ENCODE measurements at regions not wholly inside any gene's neighbourhood (a gene's known extent, or its start where the extent isn't known, plus 50 kb on each side); places are given as distances from the start of the nearest gene placed in this dataset.

GRCh38 chr1:62380181-62380580 lies 56.7 kb upstream of the USP1 start (continued):
- TF ChIP-seq CTCF (conservative IDR thresholded peaks at IDR 0.05; ENCODE audit: low read depth in 2 of 2) (no peak), REST (IDR thresholded peaks at IDR 0.05; ENCODE audit: unreplicated experiment) (no peak), CREB1 (CRISPR knock-in tag; IDR thresholded peaks at IDR 0.05; ENCODE audit: low read depth) (no peak)

GRCh38 chr1:62381831-62382657 lies 54.8 kb upstream of the USP1 start:
- Histone ChIP-seq H3K79me2 (replicated peaks; ENCODE audit: insufficient read depth) (no peaks in the 10 kb centered on the region), H3F3A (replicated peaks; ENCODE audit: low read depth) (0 out of 2 replicates have a peak, but pooled peaks cover 4% of the 10 kb centered on the region), H3K27ac (ENCODE audit: low read depth) (no peak overlapping the region), H2AFZ (no peak overlapping the region), H3K4me1 (ENCODE audit: insufficient read depth) (peaks cover 3% of the 10 kb centered on the region; the same call in 1 of the 2 replicates), H3K4me2 (no peak overlapping the region), H3K4me3 (no peak overlapping the region), H4K20me1 (replicated peaks; ENCODE audit: insufficient read depth) (no peaks in the 10 kb centered on the region), H3K36me3 (ENCODE audit: insufficient read depth) (no peaks in the 10 kb centered on the region), H3K27me3 (ENCODE audit: insufficient read depth) (no peaks in the 10 kb centered on the region), H3K9me2 (ENCODE audit: insufficient read depth) (no peaks in the 10 kb centered on the region; the same call in 1 of the 2 replicates)
- H3K4me1 Mint-ChIP-seq = peaks cover 15% of the 10 kb centered on the region; the same call in 2 of the 3 replicates
- H3K27ac Mint-ChIP-seq = no peak overlapping the region
- no peaks in the 10 kb centered on the region for H3K27me3 Mint-ChIP-seq (ENCODE audit: insufficient read depth, low read depth, poor library complexity)
- no peaks in the 10 kb centered on the region for H3K36me3 Mint-ChIP-seq (ENCODE audit: low read depth)
- no peak overlapping the region for H3K4me3 Mint-ChIP-seq
- ATAC-seq (no peak), DNase-seq (ENCODE audit: low spot score) (no peak)
- TF ChIP-seq JUNB (IDR thresholded peaks at IDR 0.05; ENCODE audit: unreplicated experiment) (no peak), REST (IDR thresholded peaks at IDR 0.05; ENCODE audit: unreplicated experiment) (no peak)
- peaks cover 4% of the 10 kb centered on the region; the same call in 1 of the 3 replicates for H3K9me3 Mint-ChIP-seq
